ENCODE measurements at regions not wholly inside any gene's neighbourhood (a gene's known extent, or its start where the extent isn't known, plus 50 kb on each side); places are given as distances from the start of the nearest gene placed in this dataset.

GRCh38 chr3:74119221-74119620, 494.5 kb upstream of the PDZRN3 start (continued):
- TF ChIP-seq IRF3 (IDR thresholded peaks at IDR 0.05) (no peak), YY1 (IDR thresholded peaks at IDR 0.05; ENCODE audit: low read depth, low read length) (no peak), CBFB (IDR thresholded peaks at IDR 0.05; ENCODE audit: low read depth) (no peak), HDGF (IDR thresholded peaks at IDR 0.05) (no peak), SMAD1 (IDR thresholded peaks at IDR 0.05; ENCODE audit: low read depth, partially characterized antibody) (no peak)
- TF ChIP-seq, protein P1, sequence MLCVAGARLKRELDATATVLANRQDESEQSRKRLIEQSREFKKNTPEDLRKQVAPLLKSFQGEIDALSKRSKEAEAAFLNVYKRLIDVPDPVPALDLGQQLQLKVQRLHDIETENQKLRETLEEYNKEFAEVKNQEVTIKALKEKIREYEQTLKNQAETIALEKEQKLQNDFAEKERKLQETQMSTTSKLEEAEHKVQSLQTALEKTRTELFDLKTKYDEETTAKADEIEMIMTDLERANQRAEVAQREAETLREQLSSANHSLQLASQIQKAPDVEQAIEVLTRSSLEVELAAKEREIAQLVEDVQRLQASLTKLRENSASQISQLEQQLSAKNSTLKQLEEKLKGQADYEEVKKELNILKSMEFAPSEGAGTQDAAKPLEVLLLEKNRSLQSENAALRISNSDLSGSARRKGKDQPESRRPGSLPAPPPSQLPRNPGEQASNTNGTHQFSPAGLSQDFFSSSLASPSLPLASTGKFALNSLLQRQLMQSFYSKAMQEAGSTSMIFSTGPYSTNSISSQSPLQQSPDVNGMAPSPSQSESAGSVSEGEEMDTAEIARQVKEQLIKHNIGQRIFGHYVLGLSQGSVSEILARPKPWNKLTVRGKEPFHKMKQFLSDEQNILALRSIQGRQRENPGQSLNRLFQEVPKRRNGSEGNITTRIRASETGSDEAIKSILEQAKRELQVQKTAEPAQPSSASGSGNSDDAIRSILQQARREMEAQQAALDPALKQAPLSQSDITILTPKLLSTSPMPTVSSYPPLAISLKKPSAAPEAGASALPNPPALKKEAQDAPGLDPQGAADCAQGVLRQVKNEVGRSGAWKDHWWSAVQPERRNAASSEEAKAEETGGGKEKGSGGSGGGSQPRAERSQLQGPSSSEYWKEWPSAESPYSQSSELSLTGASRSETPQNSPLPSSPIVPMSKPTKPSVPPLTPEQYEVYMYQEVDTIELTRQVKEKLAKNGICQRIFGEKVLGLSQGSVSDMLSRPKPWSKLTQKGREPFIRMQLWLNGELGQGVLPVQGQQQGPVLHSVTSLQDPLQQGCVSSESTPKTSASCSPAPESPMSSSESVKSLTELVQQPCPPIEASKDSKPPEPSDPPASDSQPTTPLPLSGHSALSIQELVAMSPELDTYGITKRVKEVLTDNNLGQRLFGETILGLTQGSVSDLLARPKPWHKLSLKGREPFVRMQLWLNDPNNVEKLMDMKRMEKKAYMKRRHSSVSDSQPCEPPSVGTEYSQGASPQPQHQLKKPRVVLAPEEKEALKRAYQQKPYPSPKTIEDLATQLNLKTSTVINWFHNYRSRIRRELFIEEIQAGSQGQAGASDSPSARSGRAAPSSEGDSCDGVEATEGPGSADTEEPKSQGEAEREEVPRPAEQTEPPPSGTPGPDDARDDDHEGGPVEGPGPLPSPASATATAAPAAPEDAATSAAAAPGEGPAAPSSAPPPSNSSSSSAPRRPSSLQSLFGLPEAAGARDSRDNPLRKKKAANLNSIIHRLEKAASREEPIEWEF (IDR thresholded peaks at IDR 0.05; ENCODE audit: insufficient replicate concordance, low read depth, low read length): no peak

- no TSS peak for BruUV-seq (replicated peaks)
- no peaks in the 10 kb centered on the region for H4K20me1 ChIP-seq (ENCODE audit: control insufficient read depth, insufficient read depth)
- 32% methylated on average over 3 of the region's 3 CpGs for WGBS (ENCODE audit: insufficient coverage, insufficient replicate concordance, low lambda C conversion rate, missing lambda C conversion rate)
- H3K4me1 ChIP-seq (ENCODE audit: control insufficient read depth, insufficient read depth, low read length): no peaks in the 10 kb centered on the region
- CTCF ChIA-PET: no interaction called here
- H3K27ac ChIP-seq (ENCODE audit: control insufficient read depth, insufficient read depth): no peak overlapping the region
- no peak overlapping the region for H3K9ac ChIP-seq (ENCODE audit: control insufficient read depth, insufficient read depth, low read length)
- FAIRE-seq (no peak), ATAC-seq (no peak), DNase-seq (ENCODE audit: low read depth, low spot score) (no peak)
- RAD21 ChIA-PET (ENCODE audit: unreplicated experiment): no interaction called here
- H3K4me3 ChIP-seq: no peak overlapping the region
- SMC1A ChIA-PET (ENCODE audit: uncharacterized antibody, unreplicated experiment): no interaction called here
- no peaks in the 10 kb centered on the region for H3K36me3 ChIP-seq (ENCODE audit: control insufficient read depth in 2 of 2, insufficient read depth in 2 of 2, low read length in 1 of 2)
- intact Hi-C loops (cut with micrococcal nuclease; ENCODE audit: unreplicated experiment): no loop called here
- H3K27me3 ChIP-seq (replicated peaks in 1 of 2; ENCODE audit: control insufficient read depth in 2 of 2, insufficient read depth in 2 of 2, low read length in 1 of 2): no peaks in the 10 kb centered on the region
- no peaks in the 10 kb centered on the region for H3K79me2 ChIP-seq (ENCODE audit: control insufficient read depth, insufficient read depth, low read length)
- in situ Hi-C loops (cut with MboI): no loop called here
- POLR2A ChIA-PET: no interaction called here
- no peaks in the 10 kb centered on the region for H3K9me3 ChIP-seq (replicated peaks; ENCODE audit: control insufficient read depth, insufficient read depth, low read length)
- no peak overlapping the region for H2AFZ ChIP-seq (ENCODE audit: control insufficient read depth, low read depth, low read length)
- H3K4me2 ChIP-seq (ENCODE audit: control insufficient read depth, insufficient read depth): no peak overlapping the region
- TF ChIP-seq REST (IDR thresholded peaks at IDR 0.05; ENCODE audit: low read depth, low read length) (no peak), JUNB (IDR thresholded peaks at IDR 0.05) (no peak), BACH1 (IDR thresholded peaks at IDR 0.05; ENCODE audit: borderline replicate concordance) (no peak), CREB1 (IDR thresholded peaks at IDR 0.05; ENCODE audit: low read depth) (no peak), IRF3 (IDR thresholded peaks at IDR 0.05) (no peak), NR2F1 (conservative IDR thresholded peaks at IDR 0.05) (no peak), KDM1A (IDR thresholded peaks at IDR 0.05; ENCODE audit: borderline replicate concordance) (no peak), SIN3A (IDR thresholded peaks at IDR 0.05; ENCODE audit: low read depth, low read length) (no peak), SUPT20H (IDR thresholded peaks at IDR 0.05; ENCODE audit: borderline replicate concordance, control insufficient read depth, low read depth, low read length) (no peak)
Measured at GRCh38 chr3:74115906-74116305, 491.2 kb upstream of the PDZRN3 start.

Measured in GM12878 (cell line).